Lung (tissue), 11 donors: ENCODE measurements at regions not wholly inside any gene's neighbourhood (a gene's known extent, or its start where the extent isn't known, plus 50 kb on each side); places are given as distances from the start of the nearest gene placed in this dataset.

Experiments
- ATAC-seq: fragments of 200-7000 bp; cut with Tn5 transposase; one replicate; pipeline ENCODE4 v1.9.1; 2020; ENCODE audit warnings: moderate number of reproducible peaks; ENCODE audit not compliant: insufficient read depth, low FRiP score
- DNase-seq, 3 donors: peaks; one replicate each; pipeline ENCODE4 v3.0.0-alpha.2; 2013 to 2017
- H3K27ac ChIP-seq, 2 donors: one replicate each; pipeline ENCODE4 v1.5.1; 2013; ENCODE audit warnings: mild to moderate bottlenecking in 2 of 2, moderate library complexity in 2 of 2, control low read depth in 1 of 2, inconsistent platforms in 1 of 2, low read depth in 1 of 2, low read length in 1 of 2
- H3K27me3 ChIP-seq, 3 donors: one replicate each; pipeline ENCODE4 v1.5.1; 2013; ENCODE audit warnings: low read length in 2 of 3; ENCODE audit not compliant: control insufficient read depth in 3 of 3, insufficient read depth in 3 of 3
- H3K36me3 ChIP-seq, 4 donors: one replicate each; pipeline ENCODE4 v1.5.1; 2013; ENCODE audit warnings: low read length in 4 of 4, mild to moderate bottlenecking in 1 of 4, moderate library complexity in 1 of 4; ENCODE audit not compliant: control insufficient read depth in 4 of 4, insufficient read depth in 4 of 4
- H3K4me1 ChIP-seq, 5 donors: one replicate each; pipeline ENCODE4 v1.5.1; 2013; ENCODE audit warnings: low read length in 5 of 5, mild to moderate bottlenecking in 2 of 5, moderate library complexity in 1 of 5; ENCODE audit not compliant: control insufficient read depth in 5 of 5, insufficient read depth in 5 of 5
- H3K4me3 ChIP-seq: one replicate; pipeline ENCODE4 v1.5.1; 2013; ENCODE audit warnings: mild to moderate bottlenecking, control low read depth, moderate library complexity
- H3K9ac ChIP-seq, 2 donors: one replicate each; pipeline ENCODE4 v1.5.1; 2013; ENCODE audit warnings: low read length in 2 of 2, control low read depth in 1 of 2; ENCODE audit not compliant: insufficient read depth in 1 of 2
- H3K9me3 ChIP-seq, 4 donors: one replicate each; pipeline ENCODE4 v1.5.1; 2013; ENCODE audit warnings: low read length in 3 of 4, mild to moderate bottlenecking in 1 of 4, moderate library complexity in 1 of 4; ENCODE audit not compliant: control insufficient read depth in 4 of 4, insufficient read depth in 3 of 4
- CTCF ChIP-seq: IDR thresholded peaks from 2 replicates; pipeline ENCODE4 v1.5.1; 2012; ENCODE audit warnings: mild to moderate bottlenecking; ENCODE audit errors: control extremely low read depth, extremely low read depth
- WGBS, 2 donors: extraction: QIAGEN DNeasy Blood & Tissue Kit; methylation state at CpG; one replicate each; pipeline ENCODE4 v1.1.7; 2013; 5-methylcytosine and 5-hydroxymethylcytosine counted together
- donor health status: control.
- donor health status: control.
- donor health status: Bipolar disorder and iron deficiency.
- donor health status: healthy.
- donor health status: DM: yes; HTN: yes; CAD: no.

GRCh38 chr18:78661316-78661715 lies 318.3 kb upstream of the SALL3 start:
- DNase-seq, result no peak
- H3K27ac ChIP-seq, result no peak overlapping the region
- no peak for ATAC-seq
- H3K4me3 ChIP-seq, result no peak overlapping the region
- 88 to 93% methylated on average over 9 of the region's 9 CpGs for WGBS, 2 donors
- no peaks in the 10 kb centered on the region for H3K4me1 ChIP-seq
- H3K9ac ChIP-seq, result no peak overlapping the region
- H3K36me3 ChIP-seq, result no peaks in the 10 kb centered on the region
- no peaks in the 10 kb centered on the region for H3K27me3 ChIP-seq
- no peaks in the 10 kb centered on the region for H3K9me3 ChIP-seq
- no peak for TF ChIP-seq CTCF

- no peak for TF ChIP-seq CTCF
- no peak for DNase-seq
These were observed 316.7 kb upstream of the SALL3 start for GRCh38 chr18:78662879-78663278.

GRCh38 chr18:78664048-78664447 lies 315.6 kb upstream of the SALL3 start:
- DNase-seq, result no peak

More at GRCh38 chr18:78662879-78663278, 316.7 kb upstream of the SALL3 start:
- no peak overlapping the region for H3K27ac ChIP-seq
- H3K4me3 ChIP-seq, result no peak overlapping the region
- no peaks in the 10 kb centered on the region for H3K27me3 ChIP-seq
- H3K9ac ChIP-seq, result no peak overlapping the region
- no peaks in the 10 kb centered on the region for H3K36me3 ChIP-seq
- H3K9me3 ChIP-seq, result no peaks in the 10 kb centered on the region
- ATAC-seq, result no peak
- WGBS, 2 donors, result 91 to 94% methylated on average over 9 of the region's 9 CpGs
- H3K4me1 ChIP-seq, result no peaks in the 10 kb centered on the region

More at GRCh38 chr18:78664048-78664447, 315.6 kb upstream of the SALL3 start:
- TF ChIP-seq CTCF, result no peak
- WGBS, 2 donors, result 80 to 84% methylated on average over 13 of the region's 13 CpGs
- H3K4me1 ChIP-seq, result no peaks in the 10 kb centered on the region
- H3K36me3 ChIP-seq, result no peaks in the 10 kb centered on the region
- H3K9me3 ChIP-seq, result no peaks in the 10 kb centered on the region
- no peak overlapping the region for H3K9ac ChIP-seq
- H3K27ac ChIP-seq, result no peak overlapping the region
- no peak overlapping the region for H3K4me3 ChIP-seq
- H3K27me3 ChIP-seq, result no peaks in the 10 kb centered on the region
- ATAC-seq, result no peak
